SKM-1 treated with dmso at 0.1 percent for 144 hours (cell line): ENCODE measurements at regions not wholly inside any gene's neighbourhood (a gene's known extent, or its start where the extent isn't known, plus 50 kb on each side); places are given as distances from the start of the nearest gene placed in this dataset.

Source experiments
- DNase-seq: peaks from one replicate; lab custom pipeline; 2025; ENCODE audit not compliant: unreplicated experiment; lab: John Stamatoyannopoulos, UW

DNA sequence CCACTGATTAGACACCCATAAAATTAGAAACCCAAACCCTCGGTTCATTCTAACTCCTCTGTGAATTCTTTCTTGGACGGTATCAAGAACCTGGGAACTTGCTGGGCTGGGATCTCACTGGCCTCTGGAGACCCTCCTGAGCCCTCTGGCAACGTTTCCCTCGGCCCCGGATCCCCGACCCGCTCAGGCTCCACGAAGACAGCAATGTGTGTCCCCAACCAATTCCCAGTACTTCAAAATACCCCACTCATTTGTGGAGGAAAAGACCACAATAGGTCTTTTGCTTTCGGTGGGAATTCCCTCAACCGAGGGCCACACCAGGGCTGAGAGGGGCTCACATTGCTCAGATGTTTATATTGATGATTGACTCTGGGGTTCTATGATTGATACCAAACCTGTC, 117.9 kb upstream of the PRR20G start:
- DNase-seq = no peak

DNA sequence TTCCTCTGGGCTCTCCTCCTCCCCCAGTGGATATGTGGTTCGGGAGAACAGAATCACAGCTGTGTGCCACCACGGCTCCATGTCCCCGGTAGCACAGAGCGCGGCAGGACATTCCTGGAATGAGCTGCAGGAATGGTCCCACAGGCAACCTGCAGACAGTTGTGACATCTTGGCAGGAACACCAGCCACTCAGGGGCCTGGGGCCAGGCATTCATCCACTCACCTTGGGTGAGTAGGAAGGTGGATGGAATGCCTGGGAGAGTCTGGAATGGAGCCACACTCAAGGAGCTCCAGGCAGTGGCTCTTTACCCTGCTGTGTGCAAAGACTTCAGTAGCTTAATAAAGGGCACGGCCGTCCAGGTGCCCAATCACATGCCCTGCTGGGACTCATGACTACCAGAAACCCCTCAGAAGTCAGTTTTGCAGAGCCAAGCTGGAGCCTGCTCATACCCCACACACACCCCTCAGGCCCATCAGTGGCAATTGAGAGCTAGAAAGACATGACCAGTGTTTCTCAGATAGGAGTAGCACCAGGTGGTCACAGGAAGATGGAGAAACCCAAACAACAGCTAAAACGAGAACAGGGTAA, 117.3 kb upstream of the PRR20G start:
- no peak for DNase-seq

DNA sequence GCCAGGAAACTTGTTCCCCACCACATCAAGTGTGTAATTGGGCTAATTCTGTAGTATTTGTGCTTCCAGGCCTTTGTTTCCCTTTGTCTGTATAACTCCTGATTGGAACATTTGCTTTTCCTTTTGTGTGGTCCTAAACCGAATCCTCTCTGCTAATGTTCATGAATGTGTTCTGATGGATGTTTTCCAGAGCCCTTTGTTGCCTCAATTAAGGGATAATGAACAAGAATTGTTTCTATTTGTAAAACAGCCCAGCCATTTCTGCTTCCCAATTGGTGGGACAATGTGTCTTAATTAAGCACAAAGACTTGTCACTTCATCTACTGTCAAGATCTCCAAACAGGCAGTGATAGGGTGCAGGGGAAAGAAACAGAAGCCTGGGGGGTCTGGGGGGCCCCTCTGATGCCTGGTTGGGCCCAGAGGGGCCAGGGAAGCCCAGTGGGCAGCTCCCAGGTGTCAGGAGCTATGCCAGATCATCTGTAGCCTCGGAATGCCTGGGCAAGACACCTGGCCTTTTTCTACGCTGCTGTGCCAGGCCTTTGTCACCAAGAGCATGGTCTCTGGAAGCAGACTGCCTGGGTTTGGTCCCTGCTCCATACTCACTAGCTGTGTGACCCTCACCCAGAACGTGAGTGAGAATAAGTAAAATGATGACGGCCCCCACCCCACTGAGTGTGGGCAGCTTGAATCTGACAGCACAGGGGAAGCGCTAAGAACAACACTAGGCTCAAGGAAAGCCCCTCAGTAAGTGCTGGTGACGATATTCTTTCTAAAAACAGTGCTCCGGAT, 116.6 kb upstream of the PRR20G start:
- no peak for DNase-seq

DNA sequence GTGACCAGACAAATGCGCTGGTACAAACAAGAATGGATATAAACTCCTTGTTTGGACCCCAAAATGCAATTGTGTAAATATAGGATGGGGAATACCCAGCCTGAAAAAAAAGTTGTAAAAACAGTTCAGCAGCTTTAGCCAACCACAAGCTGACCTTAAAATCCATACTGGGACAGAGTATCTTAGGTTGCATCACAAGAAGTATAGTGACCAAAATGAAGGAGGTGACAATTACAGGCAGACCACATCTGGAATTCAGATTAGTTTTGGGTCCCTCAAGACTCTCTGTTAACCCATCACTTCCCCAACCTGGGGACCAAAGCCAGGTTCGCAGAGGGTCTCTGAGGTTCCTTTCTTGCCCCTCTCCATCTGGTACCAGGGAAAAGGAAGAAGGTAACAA, 115.9 kb upstream of the PRR20G start:
- no peak for DNase-seq

DNA sequence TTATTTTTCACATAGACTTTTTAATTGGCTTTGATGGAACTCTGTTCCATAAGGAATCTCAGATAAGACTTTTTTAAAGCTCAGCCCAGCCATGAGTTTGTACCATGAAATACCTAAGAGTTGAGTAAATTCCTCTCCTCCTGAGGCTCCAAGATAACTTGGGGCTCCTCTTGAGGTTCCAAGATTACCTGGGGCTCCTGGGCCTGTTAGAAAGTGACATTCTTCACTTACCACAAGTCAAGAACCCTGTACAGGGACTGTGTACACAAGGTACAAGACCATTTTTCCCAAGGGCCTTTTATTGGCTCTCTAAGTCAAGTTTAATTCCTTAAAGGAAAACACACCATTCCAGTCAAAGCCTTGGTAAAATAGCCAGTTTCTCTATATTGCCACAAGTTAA, 111.3 kb upstream of the PRR20G start:
- no peak for DNase-seq

DNA sequence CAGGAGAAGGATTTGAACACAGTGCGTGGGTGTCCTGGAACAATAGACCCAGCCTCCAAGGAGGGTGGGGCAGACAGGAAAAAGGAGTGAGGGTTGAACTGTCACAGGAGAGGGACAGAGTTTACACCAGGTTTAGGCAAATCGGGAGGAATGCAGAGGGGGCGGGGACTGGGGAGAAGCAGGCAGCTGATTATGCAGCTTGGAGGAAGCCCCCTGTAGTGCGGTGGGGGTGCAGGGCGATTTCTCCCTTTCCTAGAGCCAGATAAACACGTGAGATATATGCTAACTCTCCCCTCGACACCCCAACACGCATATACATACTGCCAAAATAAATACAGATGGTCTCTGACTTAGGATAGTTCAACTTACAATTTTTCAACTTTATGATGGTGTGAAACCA, 108.6 kb upstream of the PRR20G start:
- DNase-seq = no peak

DNA sequence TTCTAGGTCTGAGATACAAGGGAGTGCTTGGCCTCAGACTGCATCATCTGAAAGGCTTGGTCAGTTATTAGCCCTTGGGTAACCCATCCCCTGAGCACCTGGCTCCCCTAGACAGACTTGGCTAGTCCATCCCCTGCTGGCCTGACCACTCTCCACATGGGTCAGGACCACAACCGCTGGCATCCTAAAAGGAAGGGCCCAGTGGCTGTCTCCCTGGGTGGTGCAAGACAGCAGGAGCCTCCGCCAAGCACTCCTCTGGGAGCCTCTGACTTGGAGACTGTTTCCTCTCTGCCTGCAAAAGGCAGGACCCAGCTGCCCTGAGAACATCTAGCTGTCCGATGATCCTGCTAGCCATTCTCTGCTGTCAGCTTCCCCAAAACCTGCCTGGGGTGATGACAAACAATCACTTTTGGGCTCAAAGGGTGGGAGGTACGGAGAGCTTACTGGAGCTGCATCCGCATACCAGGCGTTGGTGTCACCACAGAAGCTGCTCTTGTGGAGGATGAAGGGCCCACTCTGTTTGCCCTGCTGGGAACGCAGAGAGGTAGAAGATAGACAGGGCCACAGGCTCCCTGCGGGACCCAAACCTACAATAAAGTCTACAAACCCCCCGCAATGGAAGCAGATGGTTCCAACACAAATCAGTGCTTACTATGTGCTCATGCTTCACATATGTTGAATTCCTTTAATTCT, 108.0 kb upstream of the PRR20G start:
- DNase-seq = no peak

DNA sequence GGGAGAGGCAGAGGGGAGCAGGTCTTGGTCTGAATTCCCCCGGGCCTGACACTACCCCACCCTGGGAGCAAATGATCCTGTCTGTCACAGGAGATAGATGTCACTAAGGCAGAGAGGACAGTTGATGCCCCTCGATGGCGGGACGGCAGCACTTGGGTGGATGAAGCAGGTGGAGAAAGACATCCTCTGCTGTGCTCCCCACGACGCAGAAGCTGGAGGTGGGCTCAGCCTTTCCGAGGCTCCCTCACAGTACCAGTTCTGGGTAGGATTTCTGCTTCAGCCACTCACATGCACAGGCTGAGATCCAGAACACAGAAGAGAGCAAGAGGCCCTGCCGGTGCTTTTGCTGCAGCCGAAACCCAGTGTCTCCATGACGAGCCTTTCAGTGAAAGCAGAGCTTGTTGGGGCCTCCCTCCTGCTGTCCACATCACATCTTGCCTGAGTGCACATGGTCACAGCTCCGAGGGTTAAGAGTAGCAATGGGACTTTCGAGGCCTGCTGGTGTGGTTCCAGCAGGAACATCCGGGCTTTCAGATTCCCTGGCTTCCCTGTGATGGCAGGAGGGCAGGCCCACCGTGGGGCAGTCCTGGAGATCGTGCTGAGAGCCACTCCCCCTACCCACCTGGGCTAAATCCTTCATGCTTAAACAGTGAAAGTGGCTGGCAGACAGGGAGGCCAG, 107.3 kb upstream of the PRR20G start:
- no peak for DNase-seq

DNA sequence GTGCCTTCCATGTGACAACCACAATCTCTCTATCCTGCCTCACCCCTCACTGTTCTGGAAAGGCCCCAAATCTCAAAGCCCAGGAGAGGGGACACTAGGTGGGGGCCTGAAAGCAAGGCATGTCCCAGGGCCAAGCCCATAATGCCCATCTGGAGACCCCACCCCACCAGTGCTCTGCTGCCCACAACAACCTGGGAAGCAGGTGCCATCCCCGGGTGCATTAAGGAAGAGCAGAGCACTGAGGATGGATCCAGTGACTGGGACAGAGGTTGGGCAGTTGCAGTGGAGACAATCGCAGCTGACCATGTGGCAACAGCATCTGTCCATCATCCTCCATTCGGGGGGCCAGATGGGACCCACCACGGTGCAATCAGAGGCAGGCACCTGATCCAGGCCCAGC, 106.2 kb upstream of the PRR20G start:
- DNase-seq = no peak

DNA sequence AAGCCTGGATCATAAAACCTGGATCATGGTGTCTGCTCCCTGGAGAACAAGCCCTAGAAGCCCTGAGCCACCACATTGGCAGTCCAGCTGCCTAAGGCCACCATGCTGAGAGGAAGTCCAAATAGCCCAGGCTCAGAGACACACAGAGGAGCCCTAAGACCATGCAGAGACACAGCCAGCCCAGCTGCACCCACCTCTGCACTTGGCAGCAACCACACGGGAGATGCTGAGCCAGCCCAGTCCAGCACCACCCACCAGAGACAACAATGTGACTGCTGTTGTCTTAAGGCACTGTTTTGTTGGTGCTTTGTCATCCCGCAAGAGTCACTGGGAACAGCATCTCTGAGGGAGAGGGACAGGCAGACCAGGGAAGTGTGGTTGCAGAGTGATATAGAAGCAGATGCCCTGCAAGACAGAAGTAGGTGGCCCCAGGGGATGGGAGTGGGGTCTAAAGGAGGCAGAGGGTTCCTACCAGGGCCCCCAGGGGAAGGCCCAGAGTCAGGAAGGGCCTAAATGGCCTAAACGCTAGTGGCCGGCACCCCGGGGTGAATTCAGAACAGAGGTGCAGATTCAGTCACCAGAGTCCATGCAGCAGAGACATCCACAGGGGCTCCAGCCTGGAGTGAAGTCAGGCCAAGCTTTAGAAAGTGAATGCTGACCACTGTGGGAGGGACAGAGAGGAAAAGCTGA, 105.4 kb upstream of the PRR20G start:
- no peak for DNase-seq

DNA sequence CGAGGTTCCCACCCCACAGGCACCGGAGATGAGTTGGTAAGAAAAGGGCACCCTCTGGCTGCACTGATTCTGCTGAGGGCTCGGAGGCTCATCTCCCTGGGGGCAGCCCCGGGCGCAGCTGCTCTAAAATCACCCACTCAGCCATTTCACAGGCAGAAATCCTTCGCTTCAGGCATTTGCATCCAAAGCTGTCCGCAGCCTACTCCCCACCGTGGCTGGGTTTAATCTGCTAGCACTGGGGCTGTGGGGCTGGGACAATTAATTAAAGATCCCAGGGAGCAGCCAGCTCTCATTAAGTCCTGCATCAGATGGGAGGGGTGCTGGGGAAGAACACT, 104.3 kb upstream of the PRR20G start:
- DNase-seq = no peak

DNA sequence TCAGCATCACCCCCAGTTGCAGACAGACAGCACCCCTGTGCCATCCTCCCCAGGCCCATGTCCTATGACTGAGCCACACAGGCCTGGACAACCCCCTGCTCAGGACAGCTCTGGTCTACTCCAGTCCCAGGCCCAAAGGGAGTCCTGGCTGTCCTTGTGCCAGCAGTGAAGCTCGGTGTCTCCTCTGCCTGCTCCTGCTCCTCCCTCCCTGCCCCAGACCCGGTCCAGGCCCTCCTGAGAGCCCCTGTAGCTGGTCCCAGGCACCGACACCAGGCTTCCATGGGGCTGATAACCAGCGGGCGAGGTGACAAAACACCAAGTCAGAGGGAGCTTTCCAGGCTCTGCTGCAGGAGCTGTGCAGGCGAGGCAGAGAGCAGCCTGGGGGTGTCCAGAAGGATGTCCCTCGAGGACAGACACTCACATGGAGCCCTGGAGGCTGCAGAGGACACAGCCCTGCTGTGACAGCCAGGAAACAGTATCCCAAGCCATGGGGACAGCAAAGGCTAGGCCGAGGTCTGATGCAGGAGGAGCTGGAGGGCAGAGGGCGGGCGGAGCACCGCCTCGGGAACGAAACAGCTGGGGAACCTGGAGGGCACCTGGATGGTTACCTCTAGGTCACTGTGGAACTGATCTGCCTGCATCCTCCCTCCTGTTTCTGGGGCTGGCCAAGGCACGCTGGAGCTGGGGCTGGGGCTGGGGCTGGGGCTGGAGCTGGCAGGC, 103.8 kb upstream of the PRR20G start:
- DNase-seq = no peak

DNA sequence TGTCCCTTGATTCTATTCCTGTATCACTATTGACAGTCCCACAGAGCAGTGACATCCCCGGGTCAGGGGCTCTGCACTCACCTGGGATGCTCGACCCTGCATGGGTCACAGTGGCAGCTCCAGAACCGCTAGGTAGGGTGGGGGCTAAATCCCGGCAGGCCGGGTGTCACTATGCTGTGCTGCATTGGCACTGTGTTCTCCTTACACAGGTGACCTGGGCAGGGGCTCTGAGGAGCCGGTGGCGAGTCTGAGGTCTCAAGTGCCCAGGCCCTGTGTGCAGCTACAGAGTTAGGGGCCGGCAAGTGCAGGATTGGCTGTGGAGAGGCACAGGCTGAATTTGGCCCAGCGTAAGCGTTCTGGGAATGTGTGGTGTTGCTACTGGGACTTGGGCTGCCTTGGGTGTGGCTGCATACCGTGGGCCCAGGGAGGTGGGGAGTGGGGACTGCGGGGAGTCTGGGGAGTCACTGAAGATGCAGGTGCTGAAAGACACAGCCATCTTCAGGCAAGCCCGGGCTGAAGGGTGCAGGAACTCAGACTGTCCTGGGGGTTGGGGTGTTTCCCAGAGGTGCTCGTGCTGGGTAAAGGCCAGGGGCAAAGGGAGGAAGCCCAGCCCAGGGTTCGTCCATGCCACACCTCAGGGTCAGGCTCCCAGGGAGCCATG, 102.6 kb upstream of the PRR20G start:
- no peak for DNase-seq

DNA sequence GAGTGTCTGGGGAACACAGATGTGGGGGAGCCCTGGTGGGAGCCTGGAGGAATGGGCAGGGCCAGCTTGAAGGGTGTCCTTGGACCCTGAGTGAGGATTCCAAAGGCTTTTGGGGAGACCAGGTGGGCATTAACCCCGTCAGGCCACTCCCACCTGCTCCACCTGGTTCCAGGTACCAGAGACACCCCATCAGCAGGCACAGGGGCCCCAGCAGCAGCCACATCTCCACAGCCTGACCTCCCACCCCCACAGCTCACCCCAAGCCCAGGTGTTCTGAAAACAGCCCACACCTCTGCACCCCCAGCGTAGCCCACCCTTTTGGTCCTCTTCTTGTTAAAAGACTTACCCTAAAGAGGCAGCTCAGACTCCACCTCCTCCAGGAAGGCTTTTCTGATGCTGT, 102.1 kb upstream of the PRR20G start:
- DNase-seq = no peak

DNA sequence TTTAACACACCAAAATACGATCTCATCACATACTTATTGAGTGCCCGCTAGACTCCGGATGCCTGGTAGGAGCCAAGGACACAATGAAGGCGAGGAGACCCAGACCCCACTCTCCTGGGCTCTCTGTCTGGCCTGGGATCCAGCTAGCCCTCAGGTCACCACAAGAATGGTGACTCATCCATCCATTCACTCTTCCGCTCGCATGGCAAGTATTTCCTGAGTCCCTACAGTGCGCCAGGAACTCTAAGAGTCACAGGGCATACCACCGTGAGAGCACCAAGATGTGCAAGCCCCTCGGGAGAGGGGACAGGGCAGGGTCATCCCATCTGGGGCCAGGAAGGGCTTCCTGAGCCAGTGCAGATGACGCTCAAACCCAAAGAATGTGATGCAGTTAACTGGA, 101.6 kb upstream of the PRR20G start:
- no peak for DNase-seq

DNA sequence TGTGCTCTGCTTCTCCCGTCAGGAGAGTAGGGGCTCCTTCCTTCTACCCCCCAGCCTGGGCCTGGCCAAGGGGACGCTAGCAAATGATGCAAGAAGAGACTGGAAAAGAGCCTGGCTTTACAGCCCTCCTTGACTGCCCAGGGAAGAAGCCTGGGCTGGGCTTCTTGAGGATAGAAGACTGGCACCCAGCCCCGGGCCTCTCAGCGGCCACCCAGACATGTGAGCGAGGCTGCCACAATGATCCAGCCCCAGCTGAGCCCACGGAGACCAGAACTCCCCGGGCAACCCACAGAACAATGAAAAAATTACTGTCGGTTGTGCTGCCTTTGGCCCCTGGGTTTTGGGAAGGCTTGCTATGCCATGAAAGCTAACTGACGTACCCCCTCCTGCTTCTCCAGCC, 100.6 kb upstream of the PRR20G start:
- DNase-seq = no peak

DNA sequence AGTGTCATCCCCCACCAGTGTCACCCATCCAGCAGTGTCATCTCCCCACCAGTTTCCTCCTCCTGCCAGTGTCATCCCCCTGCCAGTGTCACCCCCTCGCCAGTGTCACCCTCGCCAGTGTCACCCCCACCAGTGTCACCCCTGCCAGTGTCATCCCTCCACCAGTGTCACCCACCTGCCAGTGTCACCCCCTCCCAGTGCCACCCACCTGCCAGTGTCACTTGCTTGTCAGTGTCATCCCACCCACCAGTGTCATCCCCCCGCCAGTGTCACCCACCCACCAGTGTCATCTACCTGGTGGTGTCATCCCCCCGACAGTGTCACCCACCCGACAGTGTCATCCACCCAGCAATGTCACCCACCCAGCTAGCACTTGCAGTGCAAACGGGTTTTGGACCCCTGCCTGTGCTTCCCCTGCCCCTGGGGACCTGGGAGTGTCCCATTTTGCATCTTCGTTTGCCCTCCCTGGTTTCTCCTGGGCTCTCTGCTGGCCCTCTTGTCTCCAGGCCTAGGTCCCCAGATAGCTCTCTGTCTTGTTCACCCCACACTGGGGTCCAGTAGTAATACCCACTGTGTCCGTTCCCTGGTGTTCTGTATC, 99.8 kb upstream of the PRR20G start:
- DNase-seq = no peak

DNA sequence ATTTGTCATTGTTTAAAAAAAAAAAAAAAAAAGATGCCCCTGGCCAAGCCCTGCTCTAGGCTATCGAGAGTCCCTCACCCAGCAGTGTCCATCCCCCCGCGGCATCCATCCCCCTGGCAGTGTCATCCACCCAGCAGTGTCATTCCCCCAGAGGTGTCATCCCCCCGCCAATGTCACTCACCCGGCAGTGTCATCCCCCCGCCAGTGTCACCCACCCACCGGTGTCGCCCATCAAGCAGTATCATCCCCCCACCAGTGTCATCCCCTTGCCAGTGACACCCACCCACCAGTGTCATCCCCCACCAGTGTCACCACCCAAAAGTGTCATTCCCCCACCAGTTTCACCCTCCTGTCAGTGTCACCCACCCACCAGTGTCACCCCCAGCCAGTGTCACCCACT, 99.3 kb upstream of the PRR20G start:
- no peak for DNase-seq

DNA sequence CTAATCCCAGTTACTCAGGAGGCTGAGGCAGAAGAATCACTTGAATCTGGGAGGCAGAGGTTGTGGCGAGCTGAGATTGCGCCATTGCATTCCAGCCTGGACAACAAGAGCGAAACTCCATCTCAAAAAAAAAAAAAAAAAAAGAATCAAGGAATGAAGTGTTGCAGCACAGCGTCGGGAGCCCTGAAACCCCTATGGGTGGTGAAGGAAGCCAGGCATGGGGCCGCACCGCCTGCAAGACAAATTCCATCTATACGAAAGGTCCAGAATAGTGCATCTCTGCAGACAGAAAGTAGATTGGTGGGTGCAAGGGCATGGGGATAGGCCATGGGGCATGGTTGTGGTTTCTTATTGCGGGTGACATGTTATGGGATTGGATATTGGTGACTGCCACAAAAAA, 98.6 kb upstream of the PRR20G start:
- DNase-seq = no peak

DNA sequence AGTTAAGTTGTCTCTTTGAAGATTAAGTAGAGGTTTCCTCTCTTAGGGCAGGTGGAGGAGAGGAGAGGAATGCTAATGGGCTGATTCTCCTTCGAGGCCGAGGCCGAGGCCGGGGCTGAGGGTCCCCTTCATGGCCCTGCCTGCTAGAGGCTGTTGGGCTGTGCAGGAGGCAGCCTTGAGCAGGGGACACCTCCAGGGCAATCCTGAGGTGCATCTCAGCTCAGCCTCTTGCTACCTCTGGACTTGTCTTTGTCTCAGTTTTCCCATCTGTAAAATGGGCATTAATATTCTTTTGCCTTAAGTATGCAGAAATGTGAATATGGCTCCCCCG, 97.7 kb upstream of the PRR20G start:
- DNase-seq = no peak
